WTC11 (cell line): ENCODE measurements at regions not wholly inside any gene's neighbourhood (a gene's known extent, or its start where the extent isn't known, plus 50 kb on each side); places are given as distances from the start of the nearest gene placed in this dataset.

Experiments used
- ATAC-seq: fragments of 200-7000 bp; cut with Tn5 transposase; 2 replicates; pipeline ENCODE4 v1.10.0; 2021; ENCODE audit warnings: mild to moderate bottlenecking, moderate library complexity
- CTCF ChIA-PET: fragments of 300-600 bp; sonication (Branson Sonifier 250); formaldehyde crosslinking; loops from one replicate; lab custom pipeline; 2021; ENCODE audit warnings: antibody characterized with exemption; lab: Charles Lee
- POLR2A ChIA-PET: fragments of 350-600 bp; sonication (Branson Sonifier 250); formaldehyde crosslinking; loops from one replicate; lab custom pipeline; 2021; ENCODE audit warnings: antibody characterized with exemption; lab: Charles Lee
- DNase-seq: peaks from one replicate; pipeline ENCODE4 v3.0.0; 2021; ENCODE audit warnings: low spot score
- H3K27ac Mint-ChIP-seq: 2 replicates; pipeline ENCODE4 v1.8.0; 2021; ENCODE audit warnings: mixed read lengths
- H3K27me3 Mint-ChIP-seq: 2 replicates; pipeline ENCODE4 v1.8.0; 2021; ENCODE audit warnings: low read depth, mild to moderate bottlenecking, moderate library complexity, mixed read lengths
- H3K36me3 Mint-ChIP-seq: 2 replicates; pipeline ENCODE4 v1.8.0; 2021; ENCODE audit warnings: mixed read lengths
- H3K4me1 Mint-ChIP-seq: 2 replicates; pipeline ENCODE4 v1.8.0; 2022; ENCODE audit warnings: mixed read lengths
- H3K4me3 Mint-ChIP-seq: 2 replicates; pipeline ENCODE4 v1.8.0; 2021; ENCODE audit warnings: mild to moderate bottlenecking, moderate library complexity, mixed read lengths
- H3K9me3 Mint-ChIP-seq: 2 replicates; pipeline ENCODE4 v1.8.0; 2021; ENCODE audit warnings: mixed read lengths
- IRF2 ChIP-seq: sonication (generic); formaldehyde crosslinking; IDR thresholded peaks from 2 replicates; pipeline ENCODE4 v1.8.0; 2022; ENCODE audit warnings: low read depth, missing genetic modification reagents, borderline replicate concordance
- RELA ChIP-seq: sonication (generic); formaldehyde crosslinking; IDR thresholded peaks from 2 replicates; pipeline ENCODE4 v1.8.1; 2022; ENCODE audit warnings: missing genetic modification reagents, mild to moderate bottlenecking, borderline replicate concordance
- SOX15 ChIP-seq: fragments of 250-450 bp; sonication (Bioruptor Pico); IDR thresholded peaks from 2 replicates; pipeline ENCODE4 v1.9.0; 2021; ENCODE audit warnings: mild to moderate bottlenecking
- ZNF219 ChIP-seq: sonication (generic); formaldehyde crosslinking; IDR thresholded peaks from 2 replicates; pipeline ENCODE4 v1.8.0; 2023; ENCODE audit warnings: missing genetic modification reagents, mild to moderate bottlenecking, borderline replicate concordance
- ZNF396 ChIP-seq: fragments of 250-450 bp; sonication (Bioruptor Pico); IDR thresholded peaks from 2 replicates; pipeline ENCODE4 v1.8.0; 2021; ENCODE audit warnings: mild to moderate bottlenecking, moderate library complexity, borderline replicate concordance
- TF ChIP-seq, protein P1 (sequence below): sonication (generic); formaldehyde crosslinking; conservative IDR thresholded peaks from 2 replicates; pipeline ENCODE4 v1.8.1; 2023; ENCODE audit warnings: mild to moderate bottlenecking, low read depth, missing genetic modification reagents, moderate library complexity
- TF ChIP-seq, protein P2 (sequence below): sonication (generic); formaldehyde crosslinking; IDR thresholded peaks from 2 replicates; pipeline ENCODE4 v1.8.1; 2022; ENCODE audit warnings: low read depth, missing genetic modification reagents, borderline replicate concordance
- TF ChIP-seq, protein P3 (sequence below): sonication (generic); formaldehyde crosslinking; IDR thresholded peaks from 2 replicates; pipeline ENCODE4 v1.8.1; 2023; ENCODE audit warnings: mild to moderate bottlenecking, missing genetic modification reagents, borderline replicate concordance
- TF ChIP-seq, protein P4 (sequence below): sonication (generic); formaldehyde crosslinking; IDR thresholded peaks from 2 replicates; pipeline ENCODE4 v1.8.1; 2022; ENCODE audit warnings: mild to moderate bottlenecking, missing genetic modification reagents, moderate library complexity, borderline replicate concordance
- TF ChIP-seq, protein P5 (sequence below): fragments of 250-450 bp; sonication (Bioruptor Pico); IDR thresholded peaks from 2 replicates; pipeline ENCODE4 v1.9.0; 2021; ENCODE audit warnings: mild to moderate bottlenecking
- TF ChIP-seq, protein P6 (sequence below): sonication (generic); formaldehyde crosslinking; IDR thresholded peaks from 2 replicates; pipeline ENCODE4 v1.8.1; 2023; ENCODE audit warnings: mild to moderate bottlenecking, missing genetic modification reagents
- TF ChIP-seq, protein P7 (sequence below): sonication (generic); formaldehyde crosslinking; IDR thresholded peaks from 2 replicates; pipeline ENCODE4 v1.8.0; 2022; ENCODE audit warnings: mild to moderate bottlenecking, missing genetic modification reagents
- TF ChIP-seq, protein P8 (sequence below): fragments of 250-450 bp; sonication (Bioruptor Pico); IDR thresholded peaks from 2 replicates; pipeline ENCODE4 v1.9.0; 2021; ENCODE audit warnings: mild to moderate bottlenecking
- TF ChIP-seq, protein P9 (sequence below): sonication (generic); formaldehyde crosslinking; IDR thresholded peaks from 2 replicates; pipeline ENCODE4 v1.8.0; 2023; ENCODE audit warnings: missing genetic modification reagents, mild to moderate bottlenecking, borderline replicate concordance
- TF ChIP-seq, protein P10 (sequence below): sonication (generic); formaldehyde crosslinking; IDR thresholded peaks from 2 replicates; pipeline ENCODE4 v1.8.1; 2023; ENCODE audit warnings: mild to moderate bottlenecking, missing genetic modification reagents, moderate library complexity

DNA sequence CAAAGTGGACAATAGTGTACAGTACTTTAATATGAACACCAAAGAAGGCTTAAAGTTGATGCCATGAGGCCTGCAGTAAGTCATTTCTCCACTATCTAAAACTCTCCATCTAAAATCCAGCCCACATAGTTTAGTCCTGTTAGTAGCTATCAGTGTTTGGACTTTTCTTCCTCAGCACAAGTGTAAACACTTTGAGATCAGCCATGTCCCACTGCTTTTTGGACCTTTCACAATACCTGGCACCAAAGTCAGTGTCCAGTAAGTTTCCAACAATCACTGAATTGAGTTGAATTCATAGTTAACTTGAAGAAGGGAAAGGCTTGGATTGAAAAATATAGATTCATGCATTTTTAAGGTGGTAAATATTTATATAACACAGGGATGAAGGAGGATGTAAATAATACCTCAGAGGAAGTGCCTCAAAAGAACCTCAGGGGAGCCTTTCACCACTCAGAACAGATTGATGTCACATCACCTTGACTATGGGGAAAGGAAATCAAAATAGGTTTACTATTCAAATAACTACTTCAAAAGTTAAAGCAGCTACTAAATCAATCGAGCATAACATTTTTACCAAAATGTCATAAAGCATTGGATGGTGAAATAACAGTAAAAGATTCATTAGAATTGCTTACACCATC lies 76.7 kb downstream of the FTHL17 start:
- H3K9me3 Mint-ChIP-seq = no peaks in the 10 kb centered on the region
- no peak for ATAC-seq
- ChIA-PET CTCF (no interaction called here), POLR2A (no interaction called here)
- DNase-seq = no peak
- H3K4me3 Mint-ChIP-seq = no peak overlapping the region
- peaks cover 19% of the 10 kb centered on the region for H3K4me1 Mint-ChIP-seq
- H3K36me3 Mint-ChIP-seq = no peaks in the 10 kb centered on the region
- H3K27ac Mint-ChIP-seq = no peak overlapping the region
- H3K27me3 Mint-ChIP-seq = no peaks in the 10 kb centered on the region
- TF ChIP-seq, protein P1, sequence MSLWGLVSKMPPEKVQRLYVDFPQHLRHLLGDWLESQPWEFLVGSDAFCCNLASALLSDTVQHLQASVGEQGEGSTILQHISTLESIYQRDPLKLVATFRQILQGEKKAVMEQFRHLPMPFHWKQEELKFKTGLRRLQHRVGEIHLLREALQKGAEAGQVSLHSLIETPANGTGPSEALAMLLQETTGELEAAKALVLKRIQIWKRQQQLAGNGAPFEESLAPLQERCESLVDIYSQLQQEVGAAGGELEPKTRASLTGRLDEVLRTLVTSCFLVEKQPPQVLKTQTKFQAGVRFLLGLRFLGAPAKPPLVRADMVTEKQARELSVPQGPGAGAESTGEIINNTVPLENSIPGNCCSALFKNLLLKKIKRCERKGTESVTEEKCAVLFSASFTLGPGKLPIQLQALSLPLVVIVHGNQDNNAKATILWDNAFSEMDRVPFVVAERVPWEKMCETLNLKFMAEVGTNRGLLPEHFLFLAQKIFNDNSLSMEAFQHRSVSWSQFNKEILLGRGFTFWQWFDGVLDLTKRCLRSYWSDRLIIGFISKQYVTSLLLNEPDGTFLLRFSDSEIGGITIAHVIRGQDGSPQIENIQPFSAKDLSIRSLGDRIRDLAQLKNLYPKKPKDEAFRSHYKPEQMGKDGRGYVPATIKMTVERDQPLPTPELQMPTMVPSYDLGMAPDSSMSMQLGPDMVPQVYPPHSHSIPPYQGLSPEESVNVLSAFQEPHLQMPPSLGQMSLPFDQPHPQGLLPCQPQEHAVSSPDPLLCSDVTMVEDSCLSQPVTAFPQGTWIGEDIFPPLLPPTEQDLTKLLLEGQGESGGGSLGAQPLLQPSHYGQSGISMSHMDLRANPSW (CRISPR knock-in tag) = no peak
- no peak for TF ChIP-seq IRF2
- TF ChIP-seq, protein P2, sequence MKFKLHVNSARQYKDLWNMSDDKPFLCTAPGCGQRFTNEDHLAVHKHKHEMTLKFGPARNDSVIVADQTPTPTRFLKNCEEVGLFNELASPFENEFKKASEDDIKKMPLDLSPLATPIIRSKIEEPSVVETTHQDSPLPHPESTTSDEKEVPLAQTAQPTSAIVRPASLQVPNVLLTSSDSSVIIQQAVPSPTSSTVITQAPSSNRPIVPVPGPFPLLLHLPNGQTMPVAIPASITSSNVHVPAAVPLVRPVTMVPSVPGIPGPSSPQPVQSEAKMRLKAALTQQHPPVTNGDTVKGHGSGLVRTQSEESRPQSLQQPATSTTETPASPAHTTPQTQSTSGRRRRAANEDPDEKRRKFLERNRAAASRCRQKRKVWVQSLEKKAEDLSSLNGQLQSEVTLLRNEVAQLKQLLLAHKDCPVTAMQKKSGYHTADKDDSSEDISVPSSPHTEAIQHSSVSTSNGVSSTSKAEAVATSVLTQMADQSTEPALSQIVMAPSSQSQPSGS (CRISPR knock-in tag) = no peak
- TF ChIP-seq, protein P3, sequence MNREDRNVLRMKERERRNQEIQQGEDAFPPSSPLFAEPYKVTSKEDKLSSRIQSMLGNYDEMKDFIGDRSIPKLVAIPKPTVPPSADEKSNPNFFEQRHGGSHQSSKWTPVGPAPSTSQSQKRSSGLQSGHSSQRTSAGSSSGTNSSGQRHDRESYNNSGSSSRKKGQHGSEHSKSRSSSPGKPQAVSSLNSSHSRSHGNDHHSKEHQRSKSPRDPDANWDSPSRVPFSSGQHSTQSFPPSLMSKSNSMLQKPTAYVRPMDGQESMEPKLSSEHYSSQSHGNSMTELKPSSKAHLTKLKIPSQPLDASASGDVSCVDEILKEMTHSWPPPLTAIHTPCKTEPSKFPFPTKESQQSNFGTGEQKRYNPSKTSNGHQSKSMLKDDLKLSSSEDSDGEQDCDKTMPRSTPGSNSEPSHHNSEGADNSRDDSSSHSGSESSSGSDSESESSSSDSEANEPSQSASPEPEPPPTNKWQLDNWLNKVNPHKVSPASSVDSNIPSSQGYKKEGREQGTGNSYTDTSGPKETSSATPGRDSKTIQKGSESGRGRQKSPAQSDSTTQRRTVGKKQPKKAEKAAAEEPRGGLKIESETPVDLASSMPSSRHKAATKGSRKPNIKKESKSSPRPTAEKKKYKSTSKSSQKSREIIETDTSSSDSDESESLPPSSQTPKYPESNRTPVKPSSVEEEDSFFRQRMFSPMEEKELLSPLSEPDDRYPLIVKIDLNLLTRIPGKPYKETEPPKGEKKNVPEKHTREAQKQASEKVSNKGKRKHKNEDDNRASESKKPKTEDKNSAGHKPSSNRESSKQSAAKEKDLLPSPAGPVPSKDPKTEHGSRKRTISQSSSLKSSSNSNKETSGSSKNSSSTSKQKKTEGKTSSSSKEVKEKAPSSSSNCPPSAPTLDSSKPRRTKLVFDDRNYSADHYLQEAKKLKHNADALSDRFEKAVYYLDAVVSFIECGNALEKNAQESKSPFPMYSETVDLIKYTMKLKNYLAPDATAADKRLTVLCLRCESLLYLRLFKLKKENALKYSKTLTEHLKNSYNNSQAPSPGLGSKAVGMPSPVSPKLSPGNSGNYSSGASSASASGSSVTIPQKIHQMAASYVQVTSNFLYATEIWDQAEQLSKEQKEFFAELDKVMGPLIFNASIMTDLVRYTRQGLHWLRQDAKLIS = no peak
- TF ChIP-seq, protein P4, sequence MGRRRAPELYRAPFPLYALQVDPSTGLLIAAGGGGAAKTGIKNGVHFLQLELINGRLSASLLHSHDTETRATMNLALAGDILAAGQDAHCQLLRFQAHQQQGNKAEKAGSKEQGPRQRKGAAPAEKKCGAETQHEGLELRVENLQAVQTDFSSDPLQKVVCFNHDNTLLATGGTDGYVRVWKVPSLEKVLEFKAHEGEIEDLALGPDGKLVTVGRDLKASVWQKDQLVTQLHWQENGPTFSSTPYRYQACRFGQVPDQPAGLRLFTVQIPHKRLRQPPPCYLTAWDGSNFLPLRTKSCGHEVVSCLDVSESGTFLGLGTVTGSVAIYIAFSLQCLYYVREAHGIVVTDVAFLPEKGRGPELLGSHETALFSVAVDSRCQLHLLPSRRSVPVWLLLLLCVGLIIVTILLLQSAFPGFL (CRISPR knock-in tag) = no peak
- TF ChIP-seq, protein P5, sequence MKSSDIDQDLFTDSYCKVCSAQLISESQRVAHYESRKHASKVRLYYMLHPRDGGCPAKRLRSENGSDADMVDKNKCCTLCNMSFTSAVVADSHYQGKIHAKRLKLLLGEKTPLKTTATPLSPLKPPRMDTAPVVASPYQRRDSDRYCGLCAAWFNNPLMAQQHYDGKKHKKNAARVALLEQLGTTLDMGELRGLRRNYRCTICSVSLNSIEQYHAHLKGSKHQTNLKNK = no peak
- TF ChIP-seq, protein P6, sequence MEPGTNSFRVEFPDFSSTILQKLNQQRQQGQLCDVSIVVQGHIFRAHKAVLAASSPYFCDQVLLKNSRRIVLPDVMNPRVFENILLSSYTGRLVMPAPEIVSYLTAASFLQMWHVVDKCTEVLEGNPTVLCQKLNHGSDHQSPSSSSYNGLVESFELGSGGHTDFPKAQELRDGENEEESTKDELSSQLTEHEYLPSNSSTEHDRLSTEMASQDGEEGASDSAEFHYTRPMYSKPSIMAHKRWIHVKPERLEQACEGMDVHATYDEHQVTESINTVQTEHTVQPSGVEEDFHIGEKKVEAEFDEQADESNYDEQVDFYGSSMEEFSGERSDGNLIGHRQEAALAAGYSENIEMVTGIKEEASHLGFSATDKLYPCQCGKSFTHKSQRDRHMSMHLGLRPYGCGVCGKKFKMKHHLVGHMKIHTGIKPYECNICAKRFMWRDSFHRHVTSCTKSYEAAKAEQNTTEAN (CRISPR knock-in tag) = no peak
- TF ChIP-seq, protein P7, sequence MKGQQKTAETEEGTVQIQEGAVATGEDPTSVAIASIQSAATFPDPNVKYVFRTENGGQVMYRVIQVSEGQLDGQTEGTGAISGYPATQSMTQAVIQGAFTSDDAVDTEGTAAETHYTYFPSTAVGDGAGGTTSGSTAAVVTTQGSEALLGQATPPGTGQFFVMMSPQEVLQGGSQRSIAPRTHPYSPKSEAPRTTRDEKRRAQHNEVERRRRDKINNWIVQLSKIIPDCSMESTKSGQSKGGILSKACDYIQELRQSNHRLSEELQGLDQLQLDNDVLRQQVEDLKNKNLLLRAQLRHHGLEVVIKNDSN = no peak
- TF ChIP-seq, protein P8, sequence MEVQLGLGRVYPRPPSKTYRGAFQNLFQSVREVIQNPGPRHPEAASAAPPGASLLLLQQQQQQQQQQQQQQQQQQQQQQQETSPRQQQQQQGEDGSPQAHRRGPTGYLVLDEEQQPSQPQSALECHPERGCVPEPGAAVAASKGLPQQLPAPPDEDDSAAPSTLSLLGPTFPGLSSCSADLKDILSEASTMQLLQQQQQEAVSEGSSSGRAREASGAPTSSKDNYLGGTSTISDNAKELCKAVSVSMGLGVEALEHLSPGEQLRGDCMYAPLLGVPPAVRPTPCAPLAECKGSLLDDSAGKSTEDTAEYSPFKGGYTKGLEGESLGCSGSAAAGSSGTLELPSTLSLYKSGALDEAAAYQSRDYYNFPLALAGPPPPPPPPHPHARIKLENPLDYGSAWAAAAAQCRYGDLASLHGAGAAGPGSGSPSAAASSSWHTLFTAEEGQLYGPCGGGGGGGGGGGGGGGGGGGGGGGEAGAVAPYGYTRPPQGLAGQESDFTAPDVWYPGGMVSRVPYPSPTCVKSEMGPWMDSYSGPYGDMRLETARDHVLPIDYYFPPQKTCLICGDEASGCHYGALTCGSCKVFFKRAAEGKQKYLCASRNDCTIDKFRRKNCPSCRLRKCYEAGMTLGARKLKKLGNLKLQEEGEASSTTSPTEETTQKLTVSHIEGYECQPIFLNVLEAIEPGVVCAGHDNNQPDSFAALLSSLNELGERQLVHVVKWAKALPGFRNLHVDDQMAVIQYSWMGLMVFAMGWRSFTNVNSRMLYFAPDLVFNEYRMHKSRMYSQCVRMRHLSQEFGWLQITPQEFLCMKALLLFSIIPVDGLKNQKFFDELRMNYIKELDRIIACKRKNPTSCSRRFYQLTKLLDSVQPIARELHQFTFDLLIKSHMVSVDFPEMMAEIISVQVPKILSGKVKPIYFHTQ (CRISPR knock-in tag) = no peak
- TF ChIP-seq RELA (CRISPR knock-in tag) = no peak
- no peak for TF ChIP-seq ZNF219 (CRISPR knock-in tag)
- TF ChIP-seq, protein P9, sequence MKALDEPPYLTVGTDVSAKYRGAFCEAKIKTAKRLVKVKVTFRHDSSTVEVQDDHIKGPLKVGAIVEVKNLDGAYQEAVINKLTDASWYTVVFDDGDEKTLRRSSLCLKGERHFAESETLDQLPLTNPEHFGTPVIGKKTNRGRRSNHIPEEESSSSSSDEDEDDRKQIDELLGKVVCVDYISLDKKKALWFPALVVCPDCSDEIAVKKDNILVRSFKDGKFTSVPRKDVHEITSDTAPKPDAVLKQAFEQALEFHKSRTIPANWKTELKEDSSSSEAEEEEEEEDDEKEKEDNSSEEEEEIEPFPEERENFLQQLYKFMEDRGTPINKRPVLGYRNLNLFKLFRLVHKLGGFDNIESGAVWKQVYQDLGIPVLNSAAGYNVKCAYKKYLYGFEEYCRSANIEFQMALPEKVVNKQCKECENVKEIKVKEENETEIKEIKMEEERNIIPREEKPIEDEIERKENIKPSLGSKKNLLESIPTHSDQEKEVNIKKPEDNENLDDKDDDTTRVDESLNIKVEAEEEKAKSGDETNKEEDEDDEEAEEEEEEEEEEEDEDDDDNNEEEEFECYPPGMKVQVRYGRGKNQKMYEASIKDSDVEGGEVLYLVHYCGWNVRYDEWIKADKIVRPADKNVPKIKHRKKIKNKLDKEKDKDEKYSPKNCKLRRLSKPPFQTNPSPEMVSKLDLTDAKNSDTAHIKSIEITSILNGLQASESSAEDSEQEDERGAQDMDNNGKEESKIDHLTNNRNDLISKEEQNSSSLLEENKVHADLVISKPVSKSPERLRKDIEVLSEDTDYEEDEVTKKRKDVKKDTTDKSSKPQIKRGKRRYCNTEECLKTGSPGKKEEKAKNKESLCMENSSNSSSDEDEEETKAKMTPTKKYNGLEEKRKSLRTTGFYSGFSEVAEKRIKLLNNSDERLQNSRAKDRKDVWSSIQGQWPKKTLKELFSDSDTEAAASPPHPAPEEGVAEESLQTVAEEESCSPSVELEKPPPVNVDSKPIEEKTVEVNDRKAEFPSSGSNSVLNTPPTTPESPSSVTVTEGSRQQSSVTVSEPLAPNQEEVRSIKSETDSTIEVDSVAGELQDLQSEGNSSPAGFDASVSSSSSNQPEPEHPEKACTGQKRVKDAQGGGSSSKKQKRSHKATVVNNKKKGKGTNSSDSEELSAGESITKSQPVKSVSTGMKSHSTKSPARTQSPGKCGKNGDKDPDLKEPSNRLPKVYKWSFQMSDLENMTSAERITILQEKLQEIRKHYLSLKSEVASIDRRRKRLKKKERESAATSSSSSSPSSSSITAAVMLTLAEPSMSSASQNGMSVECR (CRISPR knock-in tag) = no peak
- TF ChIP-seq, protein P10, sequence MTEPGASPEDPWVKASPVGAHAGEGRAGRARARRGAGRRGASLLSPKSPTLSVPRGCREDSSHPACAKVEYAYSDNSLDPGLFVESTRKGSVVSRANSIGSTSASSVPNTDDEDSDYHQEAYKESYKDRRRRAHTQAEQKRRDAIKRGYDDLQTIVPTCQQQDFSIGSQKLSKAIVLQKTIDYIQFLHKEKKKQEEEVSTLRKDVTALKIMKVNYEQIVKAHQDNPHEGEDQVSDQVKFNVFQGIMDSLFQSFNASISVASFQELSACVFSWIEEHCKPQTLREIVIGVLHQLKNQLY (CRISPR knock-in tag) = no peak
- TF ChIP-seq ZNF396 (CRISPR knock-in tag) = no peak
- no peak for TF ChIP-seq SOX15 (CRISPR knock-in tag)
